ENCODE measurements at regions not wholly inside any gene's neighbourhood (a gene's known extent, or its start where the extent isn't known, plus 50 kb on each side); places are given as distances from the start of the nearest gene placed in this dataset.

- Histone ChIP-seq H3K27ac (no peak overlapping the region), H3K4me3 (no peak overlapping the region), H3K27me3 (ENCODE audit: insufficient read depth, low read depth) (no peaks in the 10 kb centered on the region), H3K4me1 (replicated peaks; ENCODE audit: insufficient read depth) (peaks cover 6% of the 10 kb centered on the region; the same call in 1 of the 2 replicates), H3F3A (ENCODE audit: insufficient read depth, low read depth) (no peaks in the 10 kb centered on the region), H3K36me3 (ENCODE audit: low read depth) (no peaks in the 10 kb centered on the region), H3K79me2 (ENCODE audit: low read depth) (no peaks in the 10 kb centered on the region), H4K20me1 (ENCODE audit: insufficient read depth) (no peaks in the 10 kb centered on the region), H2AFZ (no peak overlapping the region), H3K9me3 (ENCODE audit: insufficient read depth, low read depth) (no peaks in the 10 kb centered on the region), H3K4me2 (no peak overlapping the region), H3K9me2 (ENCODE audit: insufficient read depth) (no peaks in the 10 kb centered on the region)
- ChIA-PET CTCF (no interaction called here), POLR2A (ENCODE audit: unreplicated experiment) (no interaction called here)
- DNase-seq = no peak
- intact Hi-C loops (cut with micrococcal nuclease; ENCODE audit: unreplicated experiment) = no loop called here
- no TSS peak for BruUV-seq (replicated peaks)
- TF ChIP-seq CTCF (conservative IDR thresholded peaks at IDR 0.05) (no peak), EZH2 (IDR thresholded peaks at IDR 0.05; ENCODE audit: low read depth) (no peak)
Observed at GRCh38 chr2:150095361-150096095, 391.9 kb downstream of the RND3 start.

- ChIA-PET POLR2A (ENCODE audit: unreplicated experiment) (no interaction called here), CTCF (no interaction called here)
- no peaks in the 10 kb centered on the region for H4K20me1 ChIP-seq (ENCODE audit: insufficient read depth)
- no peak overlapping the region for H3K27ac ChIP-seq
- TF ChIP-seq CTCF (conservative IDR thresholded peaks at IDR 0.05) (no peak), EZH2 (IDR thresholded peaks at IDR 0.05; ENCODE audit: low read depth) (no peak)
- H3K36me3 ChIP-seq (ENCODE audit: low read depth) = no peaks in the 10 kb centered on the region
- H3K4me1 ChIP-seq (replicated peaks; ENCODE audit: insufficient read depth) = no peaks in the 10 kb centered on the region
- no peaks in the 10 kb centered on the region for H3F3A ChIP-seq (ENCODE audit: insufficient read depth, low read depth)
- H3K79me2 ChIP-seq (ENCODE audit: low read depth) = no peaks in the 10 kb centered on the region
- H3K9me3 ChIP-seq (ENCODE audit: insufficient read depth, low read depth) = no peaks in the 10 kb centered on the region
- intact Hi-C loops (cut with micrococcal nuclease; ENCODE audit: unreplicated experiment) = no loop called here
- BruUV-seq (replicated peaks) = no TSS peak
- no peaks in the 10 kb centered on the region for H3K9me2 ChIP-seq (ENCODE audit: insufficient read depth)
- H3K27me3 ChIP-seq (ENCODE audit: insufficient read depth, low read depth) = no peaks in the 10 kb centered on the region
- no peak overlapping the region for H3K4me3 ChIP-seq
- no peak overlapping the region for H2AFZ ChIP-seq
- DNase-seq = no peak
- H3K4me2 ChIP-seq = no peak overlapping the region
Observed at GRCh38 chr2:150091846-150092245, 395.6 kb downstream of the RND3 start.

- H3K27me3 ChIP-seq (ENCODE audit: insufficient read depth, low read depth) = no peaks in the 10 kb centered on the region
- H4K20me1 ChIP-seq (ENCODE audit: insufficient read depth) = no peaks in the 10 kb centered on the region
- no peaks in the 10 kb centered on the region for H3K79me2 ChIP-seq (ENCODE audit: low read depth)
- BruUV-seq (replicated peaks) = no TSS peak
- no peaks in the 10 kb centered on the region for H3K36me3 ChIP-seq (ENCODE audit: low read depth)
- TF ChIP-seq CTCF (conservative IDR thresholded peaks at IDR 0.05) (no peak), EZH2 (IDR thresholded peaks at IDR 0.05; ENCODE audit: low read depth) (no peak)
- no peak overlapping the region for H2AFZ ChIP-seq
- H3K4me3 ChIP-seq = no peak overlapping the region
- no peaks in the 10 kb centered on the region for H3F3A ChIP-seq (ENCODE audit: insufficient read depth, low read depth)
- intact Hi-C loops (cut with micrococcal nuclease; ENCODE audit: unreplicated experiment) = no loop called here
- CTCF ChIA-PET = no interaction called here
- H3K4me1 ChIP-seq (replicated peaks; ENCODE audit: insufficient read depth) = no peaks in the 10 kb centered on the region
- no peaks in the 10 kb centered on the region for H3K9me3 ChIP-seq (ENCODE audit: insufficient read depth, low read depth)
- no peak overlapping the region for H3K4me2 ChIP-seq
- POLR2A ChIA-PET (ENCODE audit: unreplicated experiment) = no interaction called here
- H3K27ac ChIP-seq = no peak overlapping the region
- no peaks in the 10 kb centered on the region for H3K9me2 ChIP-seq (ENCODE audit: insufficient read depth)
- DNase-seq = no peak
Observed at GRCh38 chr2:150090031-150090430, 397.4 kb downstream of the RND3 start.

All from PC-9 (cell line).